Endothelial cell (in vitro differentiated cells): ENCODE measurements at regions not wholly inside any gene's neighbourhood (a gene's known extent, or its start where the extent isn't known, plus 50 kb on each side); places are given as distances from the start of the nearest gene placed in this dataset.

ENCODE experiments used
- DNase-seq: peaks from one replicate; pipeline ENCODE4 v3.0.0; 2021; ENCODE audit warnings: low spot score
- H3K27ac Mint-ChIP-seq: one replicate; pipeline ENCODE4 v1.8.0; 2021; ENCODE audit warnings: mixed read lengths, inconsistent platforms; ENCODE audit not compliant: unreplicated experiment
- H3K27me3 Mint-ChIP-seq: one replicate; pipeline ENCODE4 v1.8.0; 2021; ENCODE audit warnings: mild to moderate bottlenecking, moderate library complexity, mixed read lengths, inconsistent platforms; ENCODE audit not compliant: unreplicated experiment
- H3K36me3 Mint-ChIP-seq: one replicate; pipeline ENCODE4 v1.8.0; 2021; ENCODE audit warnings: mild to moderate bottlenecking, low read depth, mixed read lengths, inconsistent platforms; ENCODE audit not compliant: unreplicated experiment
- H3K4me1 Mint-ChIP-seq: one replicate; pipeline ENCODE4 v1.8.0; 2021; ENCODE audit warnings: mild to moderate bottlenecking, mixed read lengths, inconsistent platforms; ENCODE audit not compliant: unreplicated experiment
- H3K4me3 Mint-ChIP-seq: one replicate; pipeline ENCODE4 v1.8.0; 2021; ENCODE audit warnings: mild to moderate bottlenecking, mixed read lengths, inconsistent platforms; ENCODE audit not compliant: unreplicated experiment
- H3K9me3 Mint-ChIP-seq: one replicate; pipeline ENCODE4 v1.8.0; 2021; ENCODE audit warnings: mixed read lengths, inconsistent platforms; ENCODE audit not compliant: unreplicated experiment
- TF ChIP-seq, protein P1 (sequence below): fragments of 200-600 bp; sonication (generic); IDR thresholded peaks from one replicate; pipeline ENCODE4 v1.5.0; 2021; ENCODE audit warnings: antibody characterized with exemption; ENCODE audit not compliant: unreplicated experiment

DNA sequence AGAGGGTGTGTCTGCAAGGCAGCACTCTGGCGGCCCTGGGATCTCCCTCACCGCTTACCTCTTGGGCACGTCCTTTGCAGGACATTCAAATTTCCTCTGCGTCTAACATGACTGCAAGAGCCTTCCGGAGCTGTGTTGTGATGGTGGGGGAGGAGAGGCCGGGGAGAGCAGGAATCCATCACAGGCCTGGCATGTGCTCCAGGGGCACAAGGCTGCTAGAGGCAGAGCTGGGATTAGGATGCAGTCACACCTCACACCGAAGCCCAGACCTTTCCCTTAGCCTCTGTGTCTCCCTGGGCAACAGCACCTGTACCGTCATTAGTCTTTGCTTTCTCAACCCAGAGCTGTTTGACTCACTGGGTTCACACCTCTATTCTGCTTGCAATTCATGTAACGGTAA is 111.3 kb downstream of the CMPK2 start:
- no peaks in the 10 kb centered on the region for H3K9me3 Mint-ChIP-seq
- H3K36me3 Mint-ChIP-seq = no peaks in the 10 kb centered on the region
- H3K27ac Mint-ChIP-seq = no peak overlapping the region
- H3K4me3 Mint-ChIP-seq = no peak overlapping the region
- H3K27me3 Mint-ChIP-seq = no peaks in the 10 kb centered on the region
- peak; percentile 13 for DNase-seq
- TF ChIP-seq, protein P1, sequence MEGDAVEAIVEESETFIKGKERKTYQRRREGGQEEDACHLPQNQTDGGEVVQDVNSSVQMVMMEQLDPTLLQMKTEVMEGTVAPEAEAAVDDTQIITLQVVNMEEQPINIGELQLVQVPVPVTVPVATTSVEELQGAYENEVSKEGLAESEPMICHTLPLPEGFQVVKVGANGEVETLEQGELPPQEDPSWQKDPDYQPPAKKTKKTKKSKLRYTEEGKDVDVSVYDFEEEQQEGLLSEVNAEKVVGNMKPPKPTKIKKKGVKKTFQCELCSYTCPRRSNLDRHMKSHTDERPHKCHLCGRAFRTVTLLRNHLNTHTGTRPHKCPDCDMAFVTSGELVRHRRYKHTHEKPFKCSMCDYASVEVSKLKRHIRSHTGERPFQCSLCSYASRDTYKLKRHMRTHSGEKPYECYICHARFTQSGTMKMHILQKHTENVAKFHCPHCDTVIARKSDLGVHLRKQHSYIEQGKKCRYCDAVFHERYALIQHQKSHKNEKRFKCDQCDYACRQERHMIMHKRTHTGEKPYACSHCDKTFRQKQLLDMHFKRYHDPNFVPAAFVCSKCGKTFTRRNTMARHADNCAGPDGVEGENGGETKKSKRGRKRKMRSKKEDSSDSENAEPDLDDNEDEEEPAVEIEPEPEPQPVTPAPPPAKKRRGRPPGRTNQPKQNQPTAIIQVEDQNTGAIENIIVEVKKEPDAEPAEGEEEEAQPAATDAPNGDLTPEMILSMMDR = no peak
- no peaks in the 10 kb centered on the region for H3K4me1 Mint-ChIP-seq

DNA sequence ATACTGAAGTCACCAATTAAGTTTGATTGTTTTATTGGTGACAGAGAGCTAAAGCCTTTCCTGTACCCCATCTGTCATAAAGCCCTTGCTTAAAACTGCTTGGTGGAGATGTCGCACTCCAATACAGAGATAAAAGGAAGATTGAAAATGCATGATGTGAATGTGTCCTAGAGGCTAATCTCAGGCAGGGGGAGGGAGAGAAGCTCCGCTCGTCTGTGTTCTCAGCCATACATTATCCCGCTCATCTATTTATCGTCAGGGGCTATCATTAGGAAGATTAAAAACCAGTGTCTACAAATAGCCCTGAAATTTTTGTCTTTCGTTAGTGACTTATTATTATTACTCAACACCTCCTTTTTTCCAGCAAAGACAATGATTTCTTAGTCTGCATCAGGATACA is 110.3 kb downstream of the CMPK2 start:
- Mint-ChIP-seq H3K4me1 (no peaks in the 10 kb centered on the region), H3K4me3 (no peak overlapping the region), H3K9me3 (no peaks in the 10 kb centered on the region), H3K27me3 (no peaks in the 10 kb centered on the region), H3K27ac (no peak overlapping the region), H3K36me3 (no peaks in the 10 kb centered on the region)
- DNase-seq = no peak
- TF ChIP-seq, protein P1 = no peak

DNA sequence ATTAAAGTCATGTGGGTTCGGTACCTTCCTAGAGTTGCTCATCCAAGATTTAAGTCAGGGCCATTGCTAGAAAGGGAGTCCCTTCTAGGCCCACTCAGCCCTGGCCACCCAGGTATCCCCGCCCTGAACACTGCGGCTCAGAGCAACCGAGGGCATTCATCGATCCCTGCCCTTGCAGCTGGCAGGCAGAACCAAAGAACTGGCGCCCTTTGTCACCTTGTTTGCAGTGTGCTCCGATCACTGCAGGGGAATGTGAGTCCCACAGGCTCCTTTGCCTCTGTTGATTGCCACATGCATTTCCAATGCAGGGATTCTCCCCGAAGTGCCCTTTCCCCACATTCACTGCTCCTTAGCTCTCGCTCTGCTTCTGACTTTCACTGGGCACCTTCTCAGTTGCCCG is 108.5 kb downstream of the CMPK2 start:
- TF ChIP-seq, protein P1 = no peak
- Mint-ChIP-seq H3K27me3 (no peaks in the 10 kb centered on the region), H3K9me3 (no peaks in the 10 kb centered on the region), H3K4me1 (no peaks in the 10 kb centered on the region), H3K4me3 (no peak overlapping the region), H3K27ac (no peak overlapping the region), H3K36me3 (no peaks in the 10 kb centered on the region)
- DNase-seq = no peak

DNA sequence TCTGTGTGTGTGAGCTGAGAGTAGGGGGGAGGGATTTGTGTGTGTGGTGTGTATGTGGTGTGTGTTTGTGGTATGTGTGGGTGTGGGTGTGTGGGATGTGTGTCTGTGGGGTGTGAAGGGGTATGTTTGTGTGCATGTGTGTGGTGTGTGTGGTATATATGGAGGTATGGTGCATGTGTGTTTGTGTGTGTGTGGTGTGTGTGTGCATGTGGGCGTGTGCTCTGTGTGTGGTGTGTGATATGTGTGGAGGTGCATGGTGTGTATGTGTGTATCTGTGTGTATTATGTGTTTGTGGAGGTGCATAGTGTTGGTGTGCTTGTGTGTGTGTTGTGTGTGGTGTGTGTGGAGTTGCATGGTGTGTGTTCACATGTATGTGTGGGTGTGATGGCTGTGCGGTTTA is 106.0 kb downstream of the CMPK2 start:
- Mint-ChIP-seq H3K36me3 (no peaks in the 10 kb centered on the region), H3K4me1 (no peaks in the 10 kb centered on the region), H3K27ac (no peak overlapping the region), H3K4me3 (no peak overlapping the region), H3K27me3 (no peaks in the 10 kb centered on the region), H3K9me3 (no peaks in the 10 kb centered on the region)
- no peak for DNase-seq
- TF ChIP-seq, protein P1 = no peak

DNA sequence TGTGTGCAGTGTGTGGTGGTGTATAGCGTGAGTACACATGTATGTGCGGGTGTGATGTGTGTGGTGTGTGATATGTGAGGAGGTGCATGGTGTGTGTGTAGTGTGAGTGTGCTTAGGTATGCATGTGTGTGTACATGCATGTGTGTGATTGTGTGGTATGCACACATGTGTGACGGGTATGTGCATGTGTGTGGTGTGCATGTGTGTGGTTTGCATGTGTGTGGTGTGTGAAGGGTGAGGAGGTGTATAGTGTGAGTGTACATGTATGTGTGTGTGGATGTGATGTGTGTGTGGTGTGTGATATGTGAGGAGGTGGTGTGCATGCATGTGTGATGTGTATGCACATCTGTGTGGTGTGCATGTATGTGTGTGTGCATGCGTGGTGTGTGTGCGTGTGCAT is 105.6 kb downstream of the CMPK2 start:
- no peak for DNase-seq
- H3K4me3 Mint-ChIP-seq = no peak overlapping the region
- no peaks in the 10 kb centered on the region for H3K27me3 Mint-ChIP-seq
- H3K9me3 Mint-ChIP-seq = no peaks in the 10 kb centered on the region
- no peaks in the 10 kb centered on the region for H3K4me1 Mint-ChIP-seq
- H3K27ac Mint-ChIP-seq = no peak overlapping the region
- no peaks in the 10 kb centered on the region for H3K36me3 Mint-ChIP-seq
- TF ChIP-seq, protein P1 = no peak
